Liver (tissue), 8 donors: ENCODE measurements at regions not wholly inside any gene's neighbourhood (a gene's known extent, or its start where the extent isn't known, plus 50 kb on each side); places are given as distances from the start of the nearest gene placed in this dataset.

Experiments used
- DNase-seq: peaks from one replicate; pipeline ENCODE4 v3.0.0-alpha.2; 2017; ENCODE audit warnings: low spot score
- H3K27ac ChIP-seq, 2 donors: one replicate each; pipeline ENCODE4 v1.7.0; 2013; ENCODE audit warnings: inconsistent platforms in 2 of 2, low read length in 2 of 2, control low read depth in 1 of 2, low read depth in 1 of 2, mild to moderate bottlenecking in 1 of 2
- H3K27me3 ChIP-seq, 4 donors: one replicate each; pipeline versions ENCODE4 v1.6.1 to v1.7.0; 2013; ENCODE audit warnings: low read length in 3 of 4, inconsistent platforms in 1 of 4, mild to moderate bottlenecking in 1 of 4, moderate library complexity in 1 of 4; ENCODE audit not compliant: control insufficient read depth in 4 of 4, insufficient read depth in 4 of 4
- H3K36me3 ChIP-seq, 4 donors: one replicate each; pipeline versions ENCODE4 v1.6.1 to v1.7.0; 2013; ENCODE audit warnings: low read length in 3 of 4, mild to moderate bottlenecking in 3 of 4, low read depth in 1 of 4, moderate library complexity in 1 of 4; ENCODE audit not compliant: control insufficient read depth in 4 of 4, insufficient read depth in 3 of 4
- H3K4me1 ChIP-seq, 4 donors: one replicate each; pipeline versions ENCODE4 v1.6.1 to v1.7.0; 2013; ENCODE audit warnings: low read length in 3 of 4, mild to moderate bottlenecking in 3 of 4, moderate library complexity in 1 of 4; ENCODE audit not compliant: control insufficient read depth in 4 of 4, insufficient read depth in 4 of 4
- H3K4me3 ChIP-seq, 3 donors: one replicate each; pipeline versions ENCODE4 v1.6.1 to v1.7.0; 2013; ENCODE audit warnings: low read length in 3 of 3, control low read depth in 1 of 3, low read depth in 1 of 3, mild to moderate bottlenecking in 1 of 3
- H3K9ac ChIP-seq, 2 donors: one replicate each; pipeline ENCODE4 v1.7.0; 2013; ENCODE audit warnings: low read length in 2 of 2, mild to moderate bottlenecking in 2 of 2, moderate library complexity in 2 of 2, control low read depth in 1 of 2, low read depth in 1 of 2
- H3K9me3 ChIP-seq, 4 donors: one replicate each; pipeline versions ENCODE4 v1.6.1 to v1.7.0; 2013; ENCODE audit warnings: low read length in 3 of 4; ENCODE audit not compliant: control insufficient read depth in 4 of 4
- ATF3 ChIP-seq: IDR thresholded peaks from 2 replicates; pipeline ENCODE4 v1.6.1; 2016; ENCODE audit warnings: antibody characterized with exemption
- CTCF ChIP-seq: fragments of 150-350 bp; IDR thresholded peaks from 2 replicates; pipeline ENCODE4 v1.5.1; 2017; ENCODE audit warnings: improper control_type of control experiment, low read depth, low read length; ENCODE audit not compliant: missing input control
- EGR1 ChIP-seq, 2 donors: IDR thresholded peaks; 2 replicates each; pipeline ENCODE4 v1.6.1; 2016 to 2018; ENCODE audit warnings: antibody characterized with exemption in 2 of 2, low read depth in 2 of 2
- FOXA1 ChIP-seq: IDR thresholded peaks from 2 replicates; pipeline ENCODE4 v1.6.1; 2016; ENCODE audit warnings: antibody characterized with exemption
- FOXA2 ChIP-seq: IDR thresholded peaks from 2 replicates; pipeline ENCODE4 v1.6.1; 2016; ENCODE audit warnings: antibody characterized with exemption
- GABPA ChIP-seq, 2 donors: IDR thresholded peaks in 1 of 2; conservative IDR thresholded peaks in 1 of 2; 2 replicates each; pipeline ENCODE4 v1.6.1; 2016; ENCODE audit warnings: antibody characterized with exemption in 2 of 2, mild to moderate bottlenecking in 1 of 2, moderate library complexity in 1 of 2
- HNF4A ChIP-seq, 2 donors: conservative IDR thresholded peaks; 2 replicates each; pipeline ENCODE4 v1.6.1; 2016; ENCODE audit warnings: antibody characterized with exemption in 2 of 2, mild to moderate bottlenecking in 2 of 2
- JUND ChIP-seq, 2 donors: IDR thresholded peaks; 2 replicates each; pipeline ENCODE4 v1.6.1; 2016; ENCODE audit warnings: antibody characterized with exemption in 2 of 2
- MAX ChIP-seq: IDR thresholded peaks from 2 replicates; pipeline ENCODE4 v1.6.1; 2016; ENCODE audit warnings: antibody characterized with exemption
- RAD21 ChIP-seq, 2 donors: IDR thresholded peaks; 2 replicates each; pipeline ENCODE4 v1.6.1; 2016; ENCODE audit warnings: antibody characterized with exemption in 2 of 2, mild to moderate bottlenecking in 2 of 2
- REST ChIP-seq: IDR thresholded peaks from 2 replicates; pipeline ENCODE4 v1.6.1; 2016; ENCODE audit warnings: antibody characterized with exemption, mild to moderate bottlenecking
- TAF1 ChIP-seq: conservative IDR thresholded peaks from 2 replicates; pipeline ENCODE4 v1.6.1; 2016; ENCODE audit warnings: antibody characterized with exemption, mild to moderate bottlenecking
- ZBTB33 ChIP-seq: IDR thresholded peaks from 2 replicates; pipeline ENCODE4 v1.6.1; 2016; ENCODE audit warnings: antibody characterized with exemption
- WGBS: extraction: QIAGEN DNeasy Blood & Tissue Kit; methylation state at CpG from one replicate; pipeline ENCODE4 v1.1.7; 2013; 5-methylcytosine and 5-hydroxymethylcytosine counted together
- donor health status: healthy.
- donor health status: healthy.
- donor health status: healthy.
- donor health status: healthy.
- donor health status: healthy.

GRCh38 chr22:48393041-48393370 lies 1434.7 kb downstream of the BRD1 start:
- DNase-seq, result no peak

GRCh38 chr22:48391820-48392219 lies 1435.9 kb downstream of the BRD1 start:
- Histone ChIP-seq H3K4me1 (no peaks in the 10 kb centered on the region), H3K27me3 (no peaks in the 10 kb centered on the region), H3K36me3 (no peaks in the 10 kb centered on the region), H3K4me3 (no peak overlapping the region), H3K9ac (no peak overlapping the region), H3K9me3 (no peaks in the 10 kb centered on the region), H3K27ac (no peak overlapping the region)
- WGBS, result 70% methylated on average over 5 of the region's 5 CpGs
- no peak for DNase-seq
- no peak for TF ChIP-seq GABPA (IDR thresholded peaks at IDR 0.05 in 1 of 2, conservative IDR thresholded peaks at IDR 0.05 in 1 of 2)
- TF ChIP-seq HNF4A (conservative IDR thresholded peaks at IDR 0.05), result no peak
- TF ChIP-seq MAX, result no peak
- no peak for TF ChIP-seq CTCF
- no peak for TF ChIP-seq ATF3
- TF ChIP-seq EGR1 (IDR thresholded peaks at IDR 0.05; ENCODE audit: low read depth in 2 of 2), result no peak
- TF ChIP-seq JUND (IDR thresholded peaks at IDR 0.05), result no peak

More at GRCh38 chr22:48393041-48393370, 1434.7 kb downstream of the BRD1 start:
- 86% methylated on average over 13 of the region's 13 CpGs for WGBS
- H3K27me3 ChIP-seq, result no peaks in the 10 kb centered on the region
- no peaks in the 10 kb centered on the region for H3K4me1 ChIP-seq
- no peaks in the 10 kb centered on the region for H3K9me3 ChIP-seq
- H3K4me3 ChIP-seq, result no peak overlapping the region
- no peak overlapping the region for H3K9ac ChIP-seq
- no peaks in the 10 kb centered on the region for H3K36me3 ChIP-seq
- H3K27ac ChIP-seq, result no peak overlapping the region
- TF ChIP-seq ZBTB33, result no peak
- TF ChIP-seq FOXA1, result no peak
- TF ChIP-seq RAD21 (IDR thresholded peaks at IDR 0.05), result no peak
- TF ChIP-seq TAF1, result no peak
- no peak for TF ChIP-seq EGR1 (IDR thresholded peaks at IDR 0.05; ENCODE audit: low read depth in 2 of 2)
- no peak for TF ChIP-seq FOXA2
- no peak for TF ChIP-seq MAX
- TF ChIP-seq JUND (IDR thresholded peaks at IDR 0.05), result no peak
- TF ChIP-seq ATF3, result no peak
- no peak for TF ChIP-seq REST
- TF ChIP-seq GABPA (IDR thresholded peaks at IDR 0.05 in 1 of 2, conservative IDR thresholded peaks at IDR 0.05 in 1 of 2), result no peak
